G401 (cell line): ENCODE measurements at regions not wholly inside any gene's neighbourhood (a gene's known extent, or its start where the extent isn't known, plus 50 kb on each side); places are given as distances from the start of the nearest gene placed in this dataset.
A peak's percentile ranks its signal among the peaks of the same experiment; 100 is the strongest.

Source experiments
- DNase-seq: peaks from one replicate; pipeline ENCODE4 v3.0.0-alpha.2; 2015; ENCODE audit warnings: low spot score
- in situ Hi-C: cut with HindIII; loops from 2 replicates; pipeline ENCODE4 v1.10.0; 2016; ENCODE audit warnings: low sequenced_read_pairs, mixed read lengths

DNA sequence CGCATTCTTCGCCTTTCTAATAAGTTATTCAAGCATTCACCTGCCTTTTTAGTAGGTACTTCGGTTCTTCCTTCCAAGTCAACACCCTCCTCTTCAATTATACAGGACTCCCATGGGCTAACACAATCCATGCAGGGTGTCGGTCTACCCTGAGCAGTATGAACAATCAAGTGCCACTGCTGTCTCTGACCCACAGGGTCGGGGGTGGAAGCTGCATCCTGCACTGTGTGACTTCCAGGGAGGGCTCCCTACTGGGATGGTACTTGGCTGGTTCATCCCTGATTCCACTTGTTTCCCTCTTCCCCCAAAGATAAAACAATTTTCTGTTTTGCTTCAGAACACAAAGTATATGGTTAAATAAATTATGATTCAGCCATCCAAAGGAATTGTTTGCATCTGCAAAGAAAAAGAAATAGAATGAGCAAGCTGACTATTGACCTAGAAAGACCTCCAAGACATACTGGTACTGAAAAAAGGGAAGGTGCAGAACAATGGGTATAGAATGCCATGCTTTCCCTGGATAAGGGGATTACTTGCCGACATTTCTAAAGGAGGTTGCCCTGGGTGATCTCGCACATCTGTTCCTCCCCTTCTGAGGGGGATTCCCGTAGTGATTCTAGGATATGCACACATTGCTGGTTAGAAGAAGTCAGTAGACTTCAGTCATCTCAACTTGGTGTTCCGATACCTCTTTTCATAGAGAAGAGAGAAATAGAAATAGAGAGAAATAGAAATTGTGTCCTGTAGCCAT lies 89.1 kb upstream of the AGR3 start:
- no peak for DNase-seq

DNA sequence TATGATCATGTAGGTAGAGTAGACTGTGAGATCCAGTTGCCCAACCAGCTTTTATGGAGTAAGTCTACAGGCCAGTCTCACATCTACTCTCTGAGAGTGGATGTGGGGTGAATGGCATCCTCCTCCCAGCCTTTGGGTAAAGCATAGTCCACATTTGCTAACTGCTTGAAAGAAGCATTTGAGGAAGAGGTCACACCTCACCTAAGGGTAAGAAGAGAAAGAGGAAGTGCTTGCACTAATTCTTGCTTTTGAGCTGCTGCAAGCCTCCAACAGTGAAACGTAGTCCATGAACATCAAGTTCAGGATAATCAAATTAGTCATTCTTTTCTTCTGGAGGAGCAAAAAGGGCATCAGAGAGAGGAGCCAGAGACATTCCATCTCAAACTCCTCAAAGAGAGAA lies 93.9 kb upstream of the AGR3 start:
- in situ Hi-C loops: no loop called here
- no peak for DNase-seq

More for the DNA sequence above, 89.1 kb upstream of the AGR3 start:
- in situ Hi-C loops: no loop called here

DNA sequence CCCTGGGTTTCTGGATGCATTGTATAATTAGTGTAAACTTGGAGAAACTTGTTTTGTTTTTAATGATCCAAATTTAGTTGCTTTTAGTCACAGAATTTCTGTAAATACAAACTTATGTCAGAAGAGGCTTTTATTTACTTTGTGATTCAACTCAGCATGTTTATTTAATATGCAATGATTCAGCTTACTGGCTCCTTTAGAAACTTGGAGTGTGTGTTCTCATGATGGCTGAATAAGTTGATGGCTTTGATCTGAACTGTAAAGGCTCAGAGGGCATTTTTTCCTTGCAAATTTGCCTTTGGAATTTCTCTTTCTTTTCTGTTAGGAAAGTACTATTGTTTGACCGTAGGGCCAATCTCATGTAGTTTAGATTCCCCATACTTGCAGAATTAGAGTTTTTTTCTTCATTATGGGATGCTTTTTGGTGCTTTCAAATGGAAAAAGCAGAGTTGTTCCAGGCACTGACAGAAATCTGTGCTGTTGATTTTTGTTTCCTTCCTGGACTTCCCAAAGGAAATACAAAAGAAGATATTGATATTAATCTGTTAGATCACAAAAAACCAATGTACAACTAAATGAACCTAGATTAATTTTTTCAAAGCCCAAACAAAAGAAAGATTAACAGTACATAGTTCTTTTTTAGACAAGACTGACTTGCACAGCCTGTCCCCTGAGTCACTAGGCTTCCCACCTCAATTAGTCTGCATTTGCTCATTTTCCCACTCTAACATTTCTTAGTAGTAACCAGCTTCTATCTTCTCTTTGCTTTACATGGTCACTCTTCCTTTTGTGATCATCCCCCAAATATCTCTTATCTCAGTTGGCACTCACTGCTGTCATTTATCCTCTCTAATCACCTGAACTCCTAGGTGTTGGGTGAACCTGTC lies 96.8 kb upstream of the AGR3 start:
- in situ Hi-C loops: no loop called here
- no peak for DNase-seq

DNA sequence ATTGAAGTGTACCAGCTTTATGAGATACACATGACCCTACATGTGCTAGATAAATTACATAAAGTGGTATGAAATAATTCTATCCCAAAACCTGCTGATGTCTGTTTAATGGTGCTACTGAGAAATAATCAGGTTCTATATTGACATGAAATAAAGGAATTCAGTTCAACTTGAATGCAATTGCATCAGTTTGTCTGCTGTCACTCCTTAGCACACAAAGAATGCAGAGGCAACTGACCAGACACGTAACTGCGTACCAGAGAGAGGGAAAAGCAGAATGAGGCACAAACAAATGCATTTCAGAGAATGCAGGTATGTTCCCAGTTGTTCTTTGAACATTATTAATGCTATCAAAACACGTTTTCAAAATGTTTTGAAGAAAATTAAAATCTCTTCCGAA lies 98.8 kb upstream of the AGR3 start:
- no peak for DNase-seq
- in situ Hi-C loops: no loop called here

DNA sequence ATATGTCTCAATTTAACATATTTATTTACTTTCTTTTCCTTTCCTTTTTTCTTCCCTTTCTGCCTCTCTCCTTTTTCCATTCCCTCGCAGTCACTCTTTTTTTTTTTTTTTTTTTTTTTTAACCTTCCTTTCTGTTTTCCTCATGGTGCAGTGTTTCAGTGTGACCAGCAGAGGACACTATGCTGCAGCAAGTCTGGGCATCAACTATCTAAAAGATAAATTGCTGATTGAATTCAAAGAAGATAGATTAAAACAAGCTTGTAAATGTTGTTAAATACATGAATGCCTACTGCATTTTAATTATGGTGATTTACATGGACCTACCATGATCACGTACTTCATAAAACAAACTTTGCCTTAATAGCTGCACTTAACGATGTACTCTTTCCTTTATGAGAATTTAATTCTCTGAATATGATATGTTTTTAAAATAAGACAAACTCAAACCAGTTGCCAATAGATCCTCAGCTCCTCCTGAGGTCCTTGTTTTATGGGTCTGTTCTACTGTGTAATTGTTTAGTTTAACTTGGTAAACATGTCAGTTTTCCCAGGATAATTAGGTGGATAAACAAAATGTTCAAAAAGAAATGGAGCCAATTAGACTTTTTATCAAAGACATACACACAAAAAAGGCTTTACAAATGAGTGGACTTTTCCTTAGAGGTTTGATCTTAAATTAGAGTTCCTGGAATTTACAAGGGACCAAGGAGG lies 101.0 kb upstream of the AGR3 start:
- in situ Hi-C loops: no loop called here
- DNase-seq: peak; percentile 23

DNA sequence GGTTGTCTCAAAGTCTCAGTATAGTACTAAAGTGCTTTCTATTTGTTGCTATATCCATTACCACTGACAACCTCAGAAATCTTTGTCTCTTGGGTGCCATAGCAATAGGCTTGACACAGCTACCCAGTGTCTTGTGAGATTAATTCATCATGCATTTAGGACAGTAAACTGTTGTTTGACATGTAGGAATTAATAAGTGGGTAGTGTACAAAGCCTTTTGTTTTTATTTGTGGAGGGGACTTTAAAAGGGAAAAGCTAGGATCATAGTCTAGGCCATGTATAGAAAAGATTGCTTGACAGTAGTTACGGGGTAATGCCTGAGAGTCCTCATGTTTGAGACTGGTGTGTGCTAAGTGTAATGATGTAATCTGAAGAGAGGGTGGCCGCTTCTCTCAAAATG lies 102.6 kb upstream of the AGR3 start:
- in situ Hi-C loops: no loop called here
- no peak for DNase-seq

DNA sequence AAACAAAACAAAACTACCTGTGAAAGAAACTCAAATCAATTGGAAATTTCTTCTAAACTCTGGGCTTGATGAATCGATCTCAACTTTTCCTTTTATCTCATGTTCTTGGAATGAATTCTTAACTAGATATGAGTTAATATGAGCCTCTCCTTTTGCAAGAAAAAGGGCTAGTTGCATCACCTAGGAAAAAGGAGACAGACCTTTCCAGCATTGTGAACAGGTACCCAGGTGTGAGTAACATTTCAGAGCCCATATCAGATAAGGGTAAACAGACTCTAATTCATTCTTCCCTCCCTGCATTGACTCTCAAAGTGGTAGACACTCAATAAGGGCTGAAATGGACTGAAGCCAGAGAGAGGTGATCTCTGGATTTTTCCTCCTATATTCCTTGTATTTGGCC lies 103.8 kb upstream of the AGR3 start:
- in situ Hi-C loops: no loop called here

DNA sequence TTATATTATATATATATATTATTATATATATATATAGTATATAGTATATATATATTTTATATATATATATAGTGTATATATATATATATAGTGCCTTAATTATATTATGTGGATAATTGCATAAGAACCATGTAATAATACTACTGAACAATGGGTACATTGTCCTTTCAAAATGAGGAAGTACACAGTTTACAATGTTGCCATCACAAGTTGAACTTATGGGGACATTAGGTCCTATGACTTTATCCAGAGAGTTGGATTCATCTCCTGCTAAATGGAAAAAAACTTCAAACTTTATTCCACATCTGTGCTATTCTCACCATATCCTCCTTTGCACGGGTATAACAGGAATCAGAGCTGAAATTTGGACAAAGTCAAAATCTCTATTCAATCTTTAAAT lies 105.0 kb upstream of the AGR3 start:
- in situ Hi-C loops: no loop called here
- no peak for DNase-seq

More for the DNA sequence above, 103.8 kb upstream of the AGR3 start:
- no peak for DNase-seq

DNA sequence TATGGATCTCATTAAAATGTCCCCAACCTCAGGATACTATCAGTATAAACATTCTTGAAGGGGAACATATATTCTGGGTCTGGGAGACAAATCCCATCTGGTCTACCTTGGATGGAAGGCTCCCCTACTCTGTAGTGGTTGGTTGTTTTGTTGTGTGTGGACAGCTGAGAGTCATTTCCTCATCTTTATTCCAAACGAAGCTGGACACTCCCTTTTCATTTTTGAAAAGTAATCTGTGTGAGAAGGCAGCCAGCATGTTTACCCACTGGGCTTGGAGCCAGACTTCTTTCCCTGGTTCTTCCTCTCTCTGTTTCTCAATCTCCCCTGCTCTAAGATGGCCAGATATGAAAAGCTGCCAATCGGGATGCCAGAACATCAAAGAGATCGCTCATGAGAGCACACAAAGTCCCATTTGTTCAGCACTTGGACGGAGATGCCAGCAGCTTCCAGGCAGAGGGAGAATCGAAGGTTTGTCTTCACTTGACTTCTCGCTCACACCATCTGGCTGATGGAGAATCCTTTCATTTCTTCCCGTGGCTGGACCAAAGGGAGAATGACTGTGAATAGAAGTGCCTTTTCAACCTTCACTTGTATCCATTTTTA lies 108.1 kb upstream of the AGR3 start:
- in situ Hi-C loops: no loop called here
- peak; percentile 23 for DNase-seq

DNA sequence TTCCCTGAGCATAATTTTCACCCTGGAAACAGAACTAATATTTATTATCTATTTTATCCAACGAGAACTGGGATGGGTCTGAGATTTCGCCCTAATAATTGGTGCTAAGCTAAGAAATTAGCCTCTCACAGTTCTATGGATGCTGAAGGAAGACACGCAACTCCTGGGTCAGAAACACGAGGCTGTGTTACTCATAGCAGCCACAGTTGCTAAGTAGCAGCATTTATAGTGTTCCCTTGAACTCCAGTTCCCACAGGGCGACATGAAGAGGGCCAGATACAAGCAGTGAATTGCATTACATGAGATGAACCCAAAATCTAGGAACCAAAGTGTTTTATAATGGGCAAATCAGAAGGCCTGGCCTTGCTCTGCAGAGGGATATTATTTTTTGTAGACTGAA lies 109.8 kb upstream of the AGR3 start:
- DNase-seq: no peak

DNA sequence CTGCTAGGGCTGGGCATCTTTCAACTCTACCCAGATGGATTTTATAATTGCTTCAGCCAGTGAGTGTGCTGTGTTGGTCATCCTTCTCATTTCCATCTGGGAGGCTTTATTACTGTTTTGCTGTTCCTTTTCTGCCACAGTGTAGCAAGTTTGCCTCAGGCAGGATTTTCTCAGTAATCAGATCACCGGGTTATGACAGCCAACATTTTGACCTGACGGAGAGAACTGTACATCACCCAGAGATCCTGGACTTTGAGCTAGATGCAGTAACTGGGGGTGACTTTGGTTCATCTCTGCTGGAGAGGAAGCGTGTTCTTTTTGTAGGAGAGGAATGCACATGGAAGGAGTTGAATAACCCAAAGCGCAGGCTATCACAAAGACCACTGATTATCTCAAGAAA lies 111.8 kb upstream of the AGR3 start:
- in situ Hi-C loops: no loop called here
- DNase-seq: no peak

More for the DNA sequence above, 109.8 kb upstream of the AGR3 start:
- in situ Hi-C loops: no loop called here

DNA sequence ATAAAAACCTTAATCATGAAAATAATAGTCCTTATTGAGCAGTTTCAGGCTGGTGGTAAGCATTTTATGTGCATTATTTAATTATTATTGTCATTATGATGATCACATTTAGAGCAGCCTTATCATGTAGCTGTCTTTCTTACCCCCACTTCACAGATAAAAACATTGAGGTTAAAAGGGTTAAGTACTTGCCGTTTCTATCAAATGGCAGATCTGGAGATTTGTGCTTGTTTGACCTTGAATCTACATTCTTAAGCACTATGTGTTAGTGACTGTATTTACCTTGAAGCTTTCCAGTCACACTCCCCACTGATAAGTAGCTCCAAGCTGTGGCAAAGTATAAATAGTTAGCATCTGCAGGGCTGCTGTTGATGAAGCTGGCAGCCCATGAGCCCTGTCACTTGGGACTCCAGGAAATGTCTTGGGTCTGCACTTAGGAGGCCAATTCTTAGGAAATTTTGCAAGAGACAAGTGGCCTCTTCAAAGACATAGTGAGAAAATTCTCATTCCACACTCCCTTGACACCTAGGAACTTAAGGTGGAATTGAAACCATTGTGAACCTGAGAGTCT lies 116.8 kb upstream of the AGR3 start:
- in situ Hi-C loops: no loop called here
- DNase-seq: no peak

DNA sequence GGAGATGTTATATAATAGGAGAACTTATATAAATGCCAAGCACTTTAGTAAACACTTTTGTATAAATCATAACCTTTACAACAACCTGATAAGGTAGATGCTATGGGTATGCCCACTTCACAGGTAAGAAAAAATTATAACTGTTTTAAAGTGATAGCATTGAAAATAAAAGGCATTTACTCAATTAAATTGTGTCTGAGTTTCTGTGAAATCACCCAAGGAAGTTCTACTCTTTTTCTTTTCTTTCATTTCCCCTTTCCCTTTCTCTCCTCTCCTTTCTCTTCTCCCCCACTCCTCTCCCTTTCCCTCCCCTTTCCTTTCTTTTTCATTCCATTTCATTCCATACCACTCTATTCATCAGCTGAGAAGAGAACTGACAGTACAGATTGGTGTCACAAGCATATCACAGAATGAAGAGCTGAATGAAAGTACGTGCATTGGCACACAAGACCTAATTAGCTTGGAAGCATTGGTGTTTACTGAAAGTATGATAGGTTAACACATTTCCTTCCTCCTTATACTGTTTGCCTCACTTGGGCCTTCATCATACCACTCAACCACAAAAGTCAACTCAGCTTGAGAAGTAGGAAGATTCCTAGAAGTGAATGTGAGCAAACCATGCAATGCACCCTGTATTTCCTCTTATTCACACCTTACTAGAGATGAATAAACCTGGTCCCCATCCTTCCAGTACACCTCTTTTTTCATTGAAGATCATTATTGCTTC lies 117.9 kb upstream of the AGR3 start:
- DNase-seq: no peak
- in situ Hi-C loops: no loop called here

DNA sequence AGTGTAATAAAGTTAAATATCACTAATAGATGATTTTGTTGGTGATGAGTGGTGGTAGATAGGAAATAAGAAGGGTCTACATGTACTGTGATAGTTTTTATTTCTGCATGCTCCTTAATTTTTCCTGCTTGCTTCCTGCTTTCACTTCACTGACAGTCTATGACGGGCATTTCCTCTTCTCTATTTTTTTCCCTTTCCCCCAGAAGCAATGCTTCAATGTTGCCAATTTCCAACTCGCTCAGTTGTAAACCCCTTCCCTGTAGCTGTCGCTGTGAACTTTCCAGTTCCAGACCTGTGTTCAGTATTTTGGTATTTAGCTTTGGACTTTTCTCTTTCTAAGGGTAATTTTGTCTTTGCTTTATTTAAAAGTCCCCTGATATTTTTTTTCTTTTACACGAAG lies 123.5 kb upstream of the AGR3 start:
- in situ Hi-C loops: no loop called here
- no peak for DNase-seq

DNA sequence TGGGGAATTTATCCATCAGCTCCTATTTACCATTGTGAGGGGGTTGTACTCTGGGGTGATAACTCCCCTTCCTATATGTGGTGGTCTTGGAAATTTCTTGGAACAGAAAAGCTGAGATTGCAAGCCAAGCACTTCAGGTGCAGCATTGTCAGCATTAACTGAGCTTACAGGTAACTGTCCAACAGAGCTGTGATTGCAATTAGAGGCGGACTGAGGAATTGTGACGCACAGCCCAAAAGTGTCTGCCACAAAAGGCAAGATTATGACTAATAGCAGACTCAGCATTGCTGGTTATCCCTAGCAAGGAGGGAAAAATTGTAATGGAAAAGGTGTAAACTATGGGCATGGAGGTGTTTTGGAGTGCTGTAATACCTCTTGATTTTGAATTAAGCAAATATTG lies 126.1 kb upstream of the AGR3 start:
- in situ Hi-C loops: no loop called here
- no peak for DNase-seq

DNA sequence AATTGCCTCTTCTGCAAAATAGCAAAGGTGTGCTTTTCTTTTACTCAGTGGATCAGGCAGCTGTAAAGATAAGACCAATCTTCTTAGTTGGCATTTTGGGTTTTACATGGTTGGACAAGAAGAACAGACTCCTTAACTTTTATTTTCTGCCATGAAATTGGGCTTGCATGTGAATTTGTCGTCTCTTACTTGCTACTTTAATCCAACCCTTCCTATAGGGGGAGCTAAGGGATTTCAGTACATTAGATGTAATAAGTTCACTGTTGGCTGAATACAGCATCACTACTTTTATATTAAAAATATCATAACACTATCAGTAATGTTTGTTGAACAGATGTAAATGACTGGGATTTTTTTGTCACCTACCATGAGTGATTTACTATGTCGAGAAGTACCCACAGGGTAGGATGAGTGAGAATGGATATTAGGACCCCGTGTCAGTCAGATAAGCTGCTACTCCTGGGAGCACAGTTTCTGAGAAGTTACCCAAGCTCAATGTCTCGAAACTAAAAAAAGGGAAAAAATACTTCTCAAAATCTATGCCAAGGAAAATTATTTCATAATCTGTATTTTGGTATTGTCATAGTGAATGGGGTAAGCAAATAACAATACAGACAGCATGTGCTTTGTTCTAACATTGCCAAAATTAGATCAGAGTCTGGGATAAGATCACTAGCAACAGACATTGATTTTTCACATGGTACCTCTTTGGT lies 127.4 kb upstream of the AGR3 start:
- DNase-seq: no peak
- in situ Hi-C loops: no loop called here

DNA sequence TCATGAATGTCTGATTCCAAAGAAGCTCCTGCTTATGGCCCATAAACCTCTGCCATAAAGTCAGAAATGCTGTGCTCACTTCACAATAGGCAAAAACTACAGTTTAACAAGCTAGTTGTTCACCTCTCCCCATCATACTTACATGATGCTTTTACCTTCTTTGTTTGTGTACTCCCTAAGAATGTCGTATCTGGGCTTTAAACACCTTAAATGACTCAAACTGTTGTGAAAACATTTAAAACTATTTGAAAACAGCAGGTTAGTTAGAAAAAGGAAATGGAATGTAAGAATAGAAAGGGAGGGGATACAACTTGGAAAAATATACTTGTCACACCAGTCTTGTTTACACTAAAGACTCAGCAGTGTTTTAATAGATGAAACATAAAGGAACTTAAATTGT lies 128.2 kb upstream of the AGR3 start:
- in situ Hi-C loops: no loop called here

DNA sequence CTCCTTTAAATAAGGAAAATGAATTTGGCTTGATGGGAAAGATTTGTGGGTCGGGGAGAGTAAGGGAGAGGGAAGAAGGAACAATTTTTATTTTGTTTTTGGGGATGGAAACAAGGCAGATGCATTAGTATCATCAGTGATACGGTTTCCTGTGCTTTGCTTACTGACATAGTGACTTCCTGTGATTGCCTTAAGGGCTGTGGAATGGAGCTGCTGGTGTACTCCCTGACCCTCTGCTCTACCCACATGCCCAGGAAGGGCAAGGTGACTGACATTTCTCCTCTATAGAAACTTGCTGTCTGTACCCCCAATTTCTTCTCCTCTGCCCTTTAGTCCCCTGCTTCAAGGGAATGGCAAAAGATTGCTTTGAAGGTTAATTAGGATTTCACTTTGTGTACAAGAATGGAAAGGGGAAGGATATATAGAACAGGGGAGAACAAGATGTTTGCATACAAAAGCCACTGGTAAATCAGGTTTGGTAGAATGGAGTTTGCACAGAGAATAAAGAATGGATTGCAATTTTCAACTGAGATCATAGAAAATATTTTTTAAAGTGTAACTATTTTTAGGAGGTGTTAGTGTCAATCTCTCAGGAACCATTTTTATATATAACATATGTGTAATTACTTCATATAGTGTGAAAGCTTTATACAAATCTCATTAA lies 129.0 kb upstream of the AGR3 start:
- DNase-seq: no peak
- in situ Hi-C loops: no loop called here

More for the DNA sequence above, 128.2 kb upstream of the AGR3 start:
- no peak for DNase-seq
